Small intestine (tissue), 7 donors: ENCODE measurements at regions not wholly inside any gene's neighbourhood (a gene's known extent, or its start where the extent isn't known, plus 50 kb on each side); places are given as distances from the start of the nearest gene placed in this dataset.

Experiments
- DNase-seq, 2 donors: peaks; one replicate each; pipeline versions ENCODE4 v3.0.0 to v3.0.0-alpha.2; 2013
- FAIRE-seq: peaks from 2 replicates; lab custom pipeline; 2012; peaks lifted over from hg19 to GRCh38; lab: Jason Lieb, UNC
- H3K27ac ChIP-seq, 3 donors: one replicate each; pipeline ENCODE4 v1.5.1; 2013; ENCODE audit warnings: low read length in 2 of 3, mild to moderate bottlenecking in 2 of 3, control low read depth in 1 of 3, inconsistent platforms in 1 of 3, low read depth in 1 of 3, moderate library complexity in 1 of 3
- H3K27me3 ChIP-seq, 3 donors: one replicate each; pipeline ENCODE4 v1.6.1; 2013; ENCODE audit warnings: low read length in 3 of 3, inconsistent platforms in 1 of 3; ENCODE audit not compliant: control insufficient read depth in 3 of 3, insufficient read depth in 3 of 3
- H3K36me3 ChIP-seq, 3 donors: one replicate each; pipeline ENCODE4 v1.6.1; 2013; ENCODE audit warnings: low read length in 3 of 3, inconsistent platforms in 1 of 3, low read depth in 1 of 3, mild to moderate bottlenecking in 1 of 3, moderate library complexity in 1 of 3; ENCODE audit not compliant: control insufficient read depth in 3 of 3, insufficient read depth in 2 of 3
- H3K4me1 ChIP-seq, 3 donors: one replicate each; pipeline ENCODE4 v1.6.1; 2013; ENCODE audit warnings: low read length in 2 of 3, inconsistent platforms in 1 of 3, low read depth in 1 of 3, mild to moderate bottlenecking in 1 of 3, moderate library complexity in 1 of 3; ENCODE audit not compliant: control insufficient read depth in 3 of 3, insufficient read depth in 2 of 3
- H3K4me3 ChIP-seq, 3 donors: one replicate each; pipeline ENCODE4 v1.5.1; 2013; ENCODE audit warnings: low read length in 3 of 3, control low read depth in 1 of 3, inconsistent platforms in 1 of 3, low read depth in 1 of 3, mild to moderate bottlenecking in 1 of 3, moderate library complexity in 1 of 3
- H3K9me3 ChIP-seq, 2 donors: one replicate each; pipeline ENCODE4 v1.6.1; 2013; ENCODE audit warnings: low read depth in 1 of 2, low read length in 1 of 2; ENCODE audit not compliant: control insufficient read depth in 2 of 2, insufficient read depth in 1 of 2
- WGBS, 3 donors: extraction: QIAGEN DNeasy Blood & Tissue Kit; methylation state at CpG; one replicate each; pipeline ENCODE4 v1.1.7; 2013; 5-methylcytosine and 5-hydroxymethylcytosine counted together
- donor health status: healthy with polysubstance abuse.
- donor health status: control.
- donor health status: control.
- donor health status: Bipolar disorder and iron deficiency.
- donor health status: healthy.

DNA sequence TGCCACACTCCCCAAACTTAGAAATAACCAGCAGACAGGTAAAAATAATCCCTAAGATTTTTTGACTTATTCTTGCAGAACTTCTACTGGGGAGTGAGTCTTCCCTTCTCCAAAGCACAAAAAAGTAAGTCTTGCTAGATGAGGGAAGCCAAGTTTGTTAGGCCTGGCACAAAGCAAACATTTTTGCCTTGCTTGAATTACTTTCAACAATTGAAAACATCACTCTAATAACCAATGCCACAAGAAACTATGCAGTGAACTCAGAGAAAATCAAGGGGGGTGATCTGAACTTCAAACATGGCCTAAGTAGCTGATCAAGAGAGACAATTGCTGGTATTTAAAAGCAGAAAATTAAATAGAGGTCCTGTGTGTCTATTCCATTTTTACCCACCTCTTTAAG is 123.6 kb upstream of the SLC1A3 start:
- Histone ChIP-seq H3K27ac (no peak overlapping the region), H3K4me1 (no peaks in the 10 kb centered on the region), H3K27me3 (no peaks in the 10 kb centered on the region), H3K9me3 (no peaks in the 10 kb centered on the region), H3K36me3 (no peaks in the 10 kb centered on the region), H3K4me3 (no peak overlapping the region)
- DNase-seq = no peak
- no peak for FAIRE-seq

DNA sequence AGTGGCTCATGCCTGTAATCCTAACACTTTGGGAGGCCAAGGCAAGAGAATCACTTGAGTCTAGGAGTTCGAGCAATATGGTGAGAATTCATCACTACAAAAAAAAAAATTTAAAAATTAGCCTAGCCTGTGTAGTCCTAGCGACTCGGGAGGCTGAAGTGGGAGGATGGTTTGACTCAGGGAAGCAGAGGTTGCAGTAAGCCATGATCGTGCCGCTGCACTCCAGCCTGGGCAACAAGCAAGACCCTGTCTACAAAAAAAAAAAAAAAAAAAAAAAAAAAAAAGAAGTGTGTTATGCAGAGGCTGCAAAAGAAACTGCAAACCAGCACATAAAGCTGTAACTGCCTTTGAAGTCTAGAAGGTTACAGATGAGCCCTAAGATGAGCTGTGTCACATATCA is 116.9 kb upstream of the SLC1A3 start:
- 89 to 93% (median 90%) methylated on average over 5 of the region's 5 CpGs for whole genome bisulfite sequencing, 3 donors
- Histone ChIP-seq H3K4me1 (no peaks in the 10 kb centered on the region), H3K27me3 (peaks cover 0 to 3% (median 0%) of the 10 kb centered on the region in 3 donors), H3K27ac (no peak overlapping the region), H3K36me3 (no peaks in the 10 kb centered on the region), H3K9me3 (no peaks in the 10 kb centered on the region), H3K4me3 (no peak overlapping the region)
- FAIRE-seq = no peak
- no peak for DNase-seq

DNA sequence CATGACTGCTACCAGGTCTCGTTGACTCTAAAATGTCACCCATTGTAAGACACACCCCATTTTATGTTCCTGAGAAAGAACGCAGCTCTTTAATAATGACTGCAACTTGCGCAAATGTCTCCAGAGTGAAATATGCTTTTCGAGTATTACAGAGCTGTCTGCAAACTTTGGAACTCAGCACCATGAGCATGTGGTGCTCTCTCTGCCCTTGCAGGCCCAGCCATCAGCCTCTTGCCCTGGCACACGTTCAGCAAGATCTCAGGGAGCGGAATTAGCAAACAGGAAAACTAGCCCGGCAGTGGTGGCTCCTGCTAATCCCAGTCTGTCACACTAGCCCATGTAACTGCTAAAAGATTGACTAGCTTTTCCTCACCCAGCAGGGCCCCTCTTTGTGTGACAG is 114.5 kb upstream of the SLC1A3 start:
- H3K36me3 ChIP-seq = no peaks in the 10 kb centered on the region
- DNase-seq (peak in 1 of 2 donors; percentile 2), FAIRE-seq (no peak)
- WGBS, 3 donors = 20 to 43% (median 31%) methylated on average over 7 of the region's 7 CpGs
- H3K4me1 ChIP-seq = no peaks in the 10 kb centered on the region
- H3K4me3 ChIP-seq = no peak overlapping the region
- no peaks in the 10 kb centered on the region for H3K9me3 ChIP-seq
- no peak overlapping the region for H3K27ac ChIP-seq
- H3K27me3 ChIP-seq = peaks cover 0 to 3% (median 0%) of the 10 kb centered on the region in 3 donors

DNA sequence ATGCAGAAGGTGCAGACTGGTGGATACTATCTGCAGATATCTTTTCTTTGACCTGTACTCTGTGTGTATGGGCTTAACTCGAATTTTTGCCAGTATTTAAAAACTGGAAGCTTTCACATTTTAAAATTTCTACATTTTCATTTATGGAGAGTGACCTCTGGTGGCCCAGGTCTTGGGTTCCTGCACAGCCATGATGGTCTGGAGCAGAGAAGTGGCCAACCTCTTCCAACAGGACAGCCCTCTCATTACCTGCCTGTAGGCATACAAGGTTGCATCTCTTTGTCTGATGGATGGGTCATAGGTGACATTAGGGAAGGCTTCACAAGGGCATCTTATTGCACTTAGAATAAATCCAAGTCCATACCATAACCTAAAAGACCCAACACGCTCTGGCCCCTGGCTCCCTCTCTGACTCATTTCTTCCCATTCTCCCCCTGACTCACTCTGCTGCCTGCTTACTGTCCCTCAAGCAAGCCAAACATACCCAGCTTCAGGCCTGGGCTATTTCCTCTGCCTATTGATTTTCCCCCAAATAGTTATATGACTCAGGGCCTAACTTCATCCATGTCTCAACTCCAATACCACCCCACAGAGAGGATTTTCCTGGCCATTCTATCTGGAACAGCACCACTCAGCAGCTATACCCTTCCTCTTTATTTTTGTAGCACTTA is 113.3 kb upstream of the SLC1A3 start:
- FAIRE-seq = no peak
- DNase-seq = no peak
- Histone ChIP-seq H3K36me3 (no peaks in the 10 kb centered on the region), H3K9me3 (no peaks in the 10 kb centered on the region), H3K4me3 (no peak overlapping the region), H3K27me3 (peaks cover 0 to 7% (median 0%) of the 10 kb centered on the region in 3 donors), H3K4me1 (no peaks in the 10 kb centered on the region), H3K27ac (no peak overlapping the region)
- WGBS, 3 donors = 52 to 74% (median 65%) methylated on average over 2 of the region's 2 CpGs

DNA sequence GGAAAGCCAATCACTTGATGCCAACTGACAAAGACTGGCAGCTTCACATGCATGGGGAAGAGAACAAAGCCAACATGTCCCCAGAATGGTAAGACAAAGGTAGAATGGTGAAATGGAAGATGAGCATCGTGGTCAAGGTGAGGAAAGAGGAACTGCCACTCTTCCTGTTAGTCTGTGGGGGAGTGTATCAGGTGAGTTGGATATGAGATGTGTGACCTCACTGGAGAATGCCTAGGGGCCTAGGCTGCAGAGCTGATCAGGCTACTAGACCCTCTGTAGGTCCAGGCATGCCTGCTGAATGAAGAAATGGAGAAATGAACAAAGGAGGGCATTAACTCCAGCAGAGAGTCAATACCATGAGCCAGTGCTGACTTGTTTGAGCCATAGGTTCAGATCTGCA is 112.4 kb upstream of the SLC1A3 start:
- no peak for FAIRE-seq
- WGBS, 3 donors = 42 to 71% (median 48%) methylated on average over 1 of the region's 1 CpG
- H3K4me1 ChIP-seq = no peaks in the 10 kb centered on the region

DNA sequence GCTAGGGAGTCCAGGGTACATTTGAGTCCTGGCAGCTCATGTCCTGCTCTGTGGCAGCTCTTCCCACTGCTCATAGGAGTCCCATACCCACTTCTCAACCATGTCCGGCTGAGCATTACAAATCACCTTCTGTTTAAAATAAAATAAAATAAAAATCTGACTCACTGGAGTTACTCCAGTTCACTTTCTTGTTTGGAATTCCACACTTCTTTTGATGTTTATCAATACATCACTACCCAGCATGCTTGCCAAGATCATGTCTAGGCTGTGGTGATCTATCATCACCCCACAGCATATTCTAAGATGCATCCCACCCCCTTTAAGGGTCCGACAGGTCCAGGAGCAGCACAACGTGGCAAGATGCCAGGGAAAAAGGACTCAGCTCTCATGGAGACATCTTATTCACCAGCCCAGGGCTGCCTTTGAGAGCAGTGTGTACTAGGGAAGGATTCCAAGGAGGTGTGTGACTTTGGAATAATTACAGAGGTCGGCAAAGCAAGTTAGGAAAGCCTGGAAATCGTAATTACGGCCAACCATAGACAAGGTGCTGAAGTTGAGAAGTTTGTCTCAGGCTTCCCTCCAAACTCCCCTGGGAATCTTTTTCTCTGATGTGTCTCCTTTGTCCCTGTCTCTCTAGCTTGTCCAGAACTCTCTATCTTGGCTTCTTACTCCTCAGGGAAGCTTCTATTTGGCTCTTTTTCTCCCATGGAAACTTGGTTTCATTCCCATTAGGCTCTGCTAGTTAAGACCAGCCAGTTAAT is 111.4 kb upstream of the SLC1A3 start:
- 60 to 66% (median 62%) methylated on average over 6 of the region's 6 CpGs for WGBS, 3 donors
- Histone ChIP-seq H3K27me3 (peaks cover 0 to 7% (median 0%) of the 10 kb centered on the region in 3 donors), H3K4me1 (no peaks in the 10 kb centered on the region), H3K27ac (no peak overlapping the region), H3K9me3 (no peaks in the 10 kb centered on the region), H3K36me3 (no peaks in the 10 kb centered on the region), H3K4me3 (no peak overlapping the region)
- DNase-seq = no peak
- FAIRE-seq = no peak

More for the DNA sequence above, 112.4 kb upstream of the SLC1A3 start:
- Histone ChIP-seq H3K36me3 (no peaks in the 10 kb centered on the region), H3K27me3 (peaks cover 0 to 7% (median 0%) of the 10 kb centered on the region in 3 donors), H3K27ac (no peak overlapping the region), H3K9me3 (no peaks in the 10 kb centered on the region), H3K4me3 (no peak overlapping the region)
- DNase-seq = no peak

DNA sequence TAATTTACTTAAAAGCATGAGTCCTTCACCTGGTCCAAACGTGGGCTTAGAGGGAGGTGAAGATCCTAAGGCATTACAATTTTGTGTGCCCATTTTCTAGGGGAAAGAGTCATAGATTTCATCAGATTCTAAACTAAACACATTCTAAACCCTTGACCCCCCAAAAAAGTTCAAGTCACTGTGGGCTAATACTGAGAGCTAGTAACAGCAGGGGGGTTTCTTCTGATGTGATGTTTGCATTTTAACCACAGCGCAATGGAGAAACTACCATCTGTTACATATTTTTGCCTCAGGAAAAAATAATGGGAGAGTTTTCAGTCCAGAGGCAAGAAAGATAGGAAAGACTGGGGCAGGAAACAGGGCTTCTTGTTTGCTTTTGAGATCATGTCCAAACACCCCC is 110.8 kb upstream of the SLC1A3 start:
- WGBS, 3 donors = 46 to 52% (median 48%) methylated on average over 2 of the region's 2 CpGs
- DNase-seq (no peak), FAIRE-seq (no peak)
- Histone ChIP-seq H3K36me3 (no peaks in the 10 kb centered on the region), H3K27ac (no peak overlapping the region), H3K4me1 (no peaks in the 10 kb centered on the region), H3K27me3 (peaks cover 0 to 4% (median 0%) of the 10 kb centered on the region in 3 donors), H3K9me3 (no peaks in the 10 kb centered on the region), H3K4me3 (no peak overlapping the region)

DNA sequence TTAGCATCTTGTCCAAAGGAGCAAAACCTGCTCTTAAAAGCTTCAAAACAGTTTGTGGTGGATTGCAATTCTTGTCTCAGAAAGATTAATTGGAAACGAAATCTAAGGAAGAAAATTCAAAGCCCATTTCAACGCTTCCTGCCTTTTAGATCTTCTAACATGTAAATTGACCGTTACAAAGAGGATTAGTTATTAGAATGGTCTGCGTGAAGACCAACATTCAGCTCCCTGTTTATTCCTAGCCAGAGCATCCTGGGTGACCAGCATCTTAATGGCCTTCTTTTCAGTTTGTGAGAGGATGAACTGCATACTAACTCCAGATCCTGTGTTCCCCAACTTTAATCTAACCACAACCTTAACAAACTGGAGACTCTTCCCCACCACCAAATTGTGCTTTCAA is 109.9 kb upstream of the SLC1A3 start:
- DNase-seq = no peak
- H3K36me3 ChIP-seq = no peaks in the 10 kb centered on the region
- H3K9me3 ChIP-seq = no peaks in the 10 kb centered on the region
- peaks cover 0 to 4% (median 0%) of the 10 kb centered on the region in 3 donors for H3K27me3 ChIP-seq
- H3K4me3 ChIP-seq = no peak overlapping the region
- no peak overlapping the region for H3K27ac ChIP-seq
- WGBS, 3 donors = 64 to 69% (median 68%) methylated on average over 4 of the region's 4 CpGs
- no peak for FAIRE-seq
- H3K4me1 ChIP-seq = no peaks in the 10 kb centered on the region
